Activated CD4-positive, alpha-beta T cell treated with anti-CD3 and anti-CD28 coated beads, Interleukin-2, amount 50 U/mL, for 24 hours (primary cell): ENCODE measurements at regions not wholly inside any gene's neighbourhood (a gene's known extent, or its start where the extent isn't known, plus 50 kb on each side); places are given as distances from the start of the nearest gene placed in this dataset.

Experiments used
- DNase-seq, 2 donors: peaks; one replicate each; pipeline ENCODE4 v3.0.0-alpha.2; 2020; ENCODE audit warnings: low read depth in 1 of 2, low spot score in 1 of 2

DNA sequence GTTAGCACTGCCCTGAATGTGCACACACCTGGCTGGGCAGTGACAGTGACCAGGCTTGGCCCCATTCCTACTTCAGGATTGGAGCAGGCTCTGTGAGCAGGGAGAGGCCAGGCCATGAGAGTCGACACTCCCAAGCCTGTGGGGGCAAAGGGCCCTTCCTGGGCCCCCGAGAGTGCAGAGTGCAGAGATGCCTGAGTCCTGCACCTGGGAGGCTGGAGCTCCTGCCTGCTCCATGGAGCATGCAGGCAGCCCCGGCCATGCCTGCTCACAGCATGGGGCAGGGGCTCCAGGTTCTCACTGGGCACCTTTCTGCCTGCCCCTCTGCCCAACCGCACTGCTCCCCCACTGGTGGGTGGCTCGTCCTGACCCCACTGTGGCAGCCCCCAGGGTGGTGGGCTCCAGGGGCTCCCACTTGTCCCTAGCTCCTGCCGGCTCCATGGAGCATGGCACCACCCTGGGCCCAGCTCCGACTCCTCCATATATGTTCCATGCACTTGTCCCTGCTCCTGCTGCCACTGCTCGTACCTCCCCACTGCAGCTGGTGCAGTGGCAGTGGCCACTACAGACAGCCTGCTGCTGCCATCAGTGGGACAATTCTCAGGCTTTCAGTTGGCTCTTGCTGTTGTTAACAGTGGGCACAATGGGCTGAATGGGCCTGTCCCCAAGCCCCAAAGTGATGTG is 282.0 kb downstream of the RPRM start:
- DNase-seq: no peak

DNA sequence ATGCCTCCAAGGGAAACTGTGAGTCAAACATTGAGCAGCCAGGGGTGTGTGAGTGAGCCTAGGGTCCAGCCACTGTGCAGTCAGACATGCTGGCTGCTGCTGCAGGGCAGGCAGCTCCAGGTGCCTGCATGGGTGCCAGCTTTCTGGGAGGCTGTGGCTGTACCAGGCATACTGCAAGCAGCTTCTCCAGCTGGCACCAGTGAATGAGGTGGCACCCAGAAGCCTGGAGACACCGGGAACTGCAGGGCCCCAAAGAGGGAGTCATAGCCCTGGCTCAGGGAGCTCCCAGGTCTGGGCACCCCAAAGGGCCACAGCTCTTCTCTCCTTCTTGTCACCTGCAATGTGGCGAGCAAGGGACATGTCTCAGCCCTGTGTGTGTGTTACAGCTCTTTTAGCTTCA is 283.2 kb downstream of the RPRM start:
- DNase-seq: no peak

DNA sequence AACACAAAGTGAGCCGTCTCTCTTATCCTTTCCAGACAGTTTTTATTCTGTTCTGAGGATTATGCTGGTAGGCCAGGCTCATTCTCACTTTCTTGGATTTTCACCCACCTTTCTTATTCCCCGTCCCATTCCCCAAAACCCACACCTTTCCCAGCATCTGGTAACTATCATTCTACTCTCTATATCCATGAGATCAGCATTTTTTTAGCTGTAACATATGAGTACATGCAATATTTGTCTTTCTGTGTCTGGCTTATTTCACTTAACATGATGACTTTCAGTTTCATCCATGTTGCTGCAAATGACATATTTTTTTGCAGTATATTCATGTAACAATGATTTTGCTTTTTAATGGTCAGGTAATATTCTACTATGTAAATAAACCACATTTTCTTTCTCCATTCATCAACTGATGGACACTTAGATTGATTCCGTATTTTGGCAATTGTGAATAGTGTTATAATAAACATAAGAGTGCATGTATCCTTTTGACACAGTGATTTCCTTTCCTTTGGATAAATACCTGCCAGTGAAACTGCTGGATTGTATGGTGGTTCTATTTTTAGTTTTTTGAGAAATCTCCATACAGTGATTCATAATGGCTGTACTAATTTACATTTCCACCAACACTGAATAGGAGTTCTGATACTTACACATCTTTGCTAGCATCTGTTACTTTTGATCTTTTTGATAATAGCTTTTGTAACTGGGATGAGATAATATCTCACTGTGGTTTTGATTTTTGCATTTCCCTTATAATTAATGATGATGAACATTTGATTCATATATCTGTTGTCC is 289.3 kb downstream of the RPRM start:
- DNase-seq: no peak

DNA sequence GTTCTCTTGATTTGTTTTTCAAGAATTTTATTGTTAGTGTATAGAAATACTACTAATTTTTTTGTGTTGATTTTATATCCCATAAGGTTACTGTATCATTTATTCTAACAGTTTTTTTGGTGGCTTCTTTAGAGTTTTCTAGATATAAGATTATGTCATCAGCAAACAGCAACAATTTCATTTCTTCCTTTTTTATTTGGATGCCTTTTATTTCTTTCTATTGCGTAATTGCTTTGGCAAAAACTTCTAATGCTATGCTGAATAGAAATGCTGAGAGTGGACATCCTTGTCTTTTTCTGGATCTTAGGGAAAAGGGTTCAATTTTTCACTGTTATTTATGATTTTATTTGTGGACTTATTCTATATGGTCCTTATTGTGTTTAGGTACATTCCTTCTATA is 298.8 kb downstream of the RPRM start:
- DNase-seq: no peak

DNA sequence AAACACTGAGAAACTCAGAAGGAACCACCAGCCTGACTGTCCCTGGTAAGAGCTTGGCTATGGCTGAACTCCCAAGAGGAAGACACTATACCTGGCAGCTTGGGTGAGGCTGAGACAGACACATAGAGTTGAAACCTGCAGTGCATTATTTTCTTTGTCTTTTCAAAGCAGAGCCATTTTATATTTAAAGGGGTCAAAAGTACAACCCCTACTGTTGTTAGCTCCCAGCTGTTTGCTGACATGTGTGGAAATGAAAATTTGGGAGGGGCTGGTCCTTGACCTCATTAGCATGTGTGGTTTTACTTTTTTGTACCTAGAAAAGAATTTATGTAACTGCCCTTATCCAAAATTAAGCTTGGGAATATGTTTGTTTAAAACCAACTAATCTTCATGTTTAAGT is 309.0 kb downstream of the RPRM start:
- DNase-seq: no peak

DNA sequence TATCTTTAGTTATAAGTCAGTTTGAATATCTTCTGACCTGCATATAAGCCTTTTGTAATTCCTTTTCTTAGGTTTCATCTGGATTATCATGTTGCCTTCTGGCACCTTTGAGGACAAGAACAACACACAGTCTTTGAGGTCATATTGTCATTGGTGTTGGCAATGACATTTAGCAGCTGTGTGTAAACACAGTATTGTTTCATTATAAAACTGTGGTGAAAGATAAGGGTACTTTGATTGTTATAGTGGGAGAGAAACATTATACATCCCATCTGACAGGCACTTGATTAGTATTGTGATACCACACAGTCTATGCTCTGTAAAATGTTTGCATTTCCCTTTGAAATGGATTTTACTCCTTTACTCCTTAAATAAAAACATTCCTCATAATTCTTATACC is 313.5 kb downstream of the RPRM start:
- no peak for DNase-seq

DNA sequence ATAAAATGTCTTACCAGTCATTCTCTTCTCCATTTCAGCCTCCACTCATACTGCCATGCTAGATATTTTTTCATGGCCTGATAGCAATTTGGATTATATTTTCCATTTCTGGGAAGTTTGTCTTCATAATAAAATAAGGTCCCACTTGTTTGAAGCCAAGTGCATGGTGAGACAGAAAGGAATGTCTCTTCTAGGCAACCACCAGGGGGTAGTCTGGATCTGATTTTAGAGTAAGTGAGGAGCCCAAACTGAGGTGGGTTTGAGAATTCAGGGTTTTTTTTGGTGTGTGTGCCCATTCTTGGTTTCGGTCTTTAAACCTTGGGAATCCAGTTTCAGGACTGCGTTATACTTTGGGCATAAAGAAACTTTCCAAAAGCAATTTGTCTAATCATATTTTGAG is 315.5 kb downstream of the RPRM start:
- DNase-seq: no peak

DNA sequence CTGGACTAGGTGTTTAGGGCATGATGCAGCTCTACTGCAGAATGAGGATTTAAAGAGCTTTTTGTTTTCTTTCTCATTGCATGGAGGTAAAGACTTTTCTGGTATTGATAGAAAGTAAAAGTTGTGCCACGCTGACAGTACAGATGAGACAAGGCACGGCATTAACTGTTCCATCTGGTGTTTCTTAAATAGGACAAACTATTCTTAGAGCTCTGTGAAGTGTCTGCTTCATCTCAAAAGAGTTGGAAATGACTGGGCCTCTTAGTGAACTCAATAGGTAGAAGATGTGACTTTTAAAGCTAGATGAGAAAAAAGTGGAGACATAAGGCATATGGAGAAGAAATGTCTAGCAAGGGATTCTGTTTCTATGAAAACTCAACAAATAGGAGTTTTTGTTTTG is 321.8 kb downstream of the RPRM start:
- no peak for DNase-seq

DNA sequence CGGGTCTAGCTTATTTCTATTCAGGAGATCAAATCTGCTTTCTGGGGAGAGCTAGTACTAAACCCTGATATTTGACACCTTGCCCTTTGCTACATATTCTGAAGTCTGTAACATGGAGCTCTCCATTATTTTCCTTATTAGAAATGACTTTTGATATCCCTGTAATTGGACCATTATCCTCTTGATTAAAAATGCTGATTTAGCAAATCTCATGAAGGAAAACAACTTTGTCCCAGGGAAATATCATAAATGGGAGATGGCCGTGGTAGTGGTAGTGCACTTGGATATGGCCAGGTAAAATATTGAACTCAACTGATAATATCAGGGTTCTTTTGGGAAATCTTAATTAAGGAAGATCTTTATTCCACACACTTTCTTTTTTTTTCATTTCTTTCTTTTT is 326.5 kb downstream of the RPRM start:
- DNase-seq: no peak

DNA sequence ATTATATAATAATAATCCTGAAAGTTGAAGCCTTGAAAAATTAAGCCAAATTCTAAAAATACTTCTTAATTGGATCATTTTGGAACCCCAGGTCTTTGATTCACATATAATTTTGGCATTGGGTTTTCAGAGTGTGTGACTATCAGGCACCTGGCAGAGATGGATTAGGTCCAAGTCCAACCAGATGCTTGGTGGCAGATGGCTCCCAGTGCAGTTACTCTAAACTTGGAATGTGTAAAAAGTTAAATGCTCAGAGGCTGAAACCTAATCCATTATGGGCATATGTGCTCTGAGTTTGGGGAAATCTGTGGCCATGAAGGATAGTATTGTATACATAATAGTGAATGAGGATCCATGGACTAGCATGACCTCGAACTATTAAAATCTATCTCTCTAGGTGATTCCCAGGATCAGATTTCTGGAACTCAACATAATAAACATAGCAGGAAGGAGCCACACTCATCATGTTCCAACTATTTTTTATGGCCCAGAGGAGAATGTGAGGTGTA is 333.0 kb downstream of the RPRM start:
- no peak for DNase-seq

DNA sequence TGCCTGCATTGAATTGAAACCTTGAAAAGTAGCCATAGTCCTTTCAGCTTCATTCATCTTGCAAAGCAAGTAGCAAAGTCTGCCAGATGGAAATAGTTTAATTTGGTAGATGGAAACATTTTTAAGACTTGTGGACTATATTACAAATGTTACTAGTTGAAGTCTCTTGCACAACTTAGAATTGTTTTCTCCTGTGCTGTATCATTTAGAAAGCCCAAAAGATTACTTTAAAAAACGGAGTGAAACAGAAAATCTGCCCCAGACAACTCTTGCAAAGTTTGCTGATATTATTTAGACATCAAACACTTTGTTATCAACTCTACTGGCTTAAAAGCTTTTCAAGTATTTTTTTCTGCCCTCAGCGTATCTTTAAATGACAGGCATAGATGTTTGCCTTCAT is 335.0 kb downstream of the RPRM start:
- no peak for DNase-seq

DNA sequence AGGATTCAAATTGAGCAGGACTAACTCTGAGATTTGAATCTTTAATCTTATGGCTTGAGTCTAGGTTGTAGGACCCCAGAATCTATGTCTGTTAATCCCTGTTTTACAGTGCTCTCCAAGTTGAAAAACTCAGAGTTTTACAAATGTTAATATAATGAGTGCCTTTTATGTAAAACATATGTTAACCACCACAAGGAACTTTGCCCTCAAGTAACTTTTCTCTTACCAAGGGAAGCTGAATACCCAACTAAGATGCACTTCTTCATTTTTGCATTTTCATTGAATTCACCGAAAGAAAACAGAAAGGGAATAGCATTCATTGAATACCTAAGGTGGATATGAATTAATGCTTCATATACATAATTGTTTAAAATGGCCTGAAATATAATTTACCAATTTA is 338.1 kb downstream of the RPRM start:
- DNase-seq: no peak

DNA sequence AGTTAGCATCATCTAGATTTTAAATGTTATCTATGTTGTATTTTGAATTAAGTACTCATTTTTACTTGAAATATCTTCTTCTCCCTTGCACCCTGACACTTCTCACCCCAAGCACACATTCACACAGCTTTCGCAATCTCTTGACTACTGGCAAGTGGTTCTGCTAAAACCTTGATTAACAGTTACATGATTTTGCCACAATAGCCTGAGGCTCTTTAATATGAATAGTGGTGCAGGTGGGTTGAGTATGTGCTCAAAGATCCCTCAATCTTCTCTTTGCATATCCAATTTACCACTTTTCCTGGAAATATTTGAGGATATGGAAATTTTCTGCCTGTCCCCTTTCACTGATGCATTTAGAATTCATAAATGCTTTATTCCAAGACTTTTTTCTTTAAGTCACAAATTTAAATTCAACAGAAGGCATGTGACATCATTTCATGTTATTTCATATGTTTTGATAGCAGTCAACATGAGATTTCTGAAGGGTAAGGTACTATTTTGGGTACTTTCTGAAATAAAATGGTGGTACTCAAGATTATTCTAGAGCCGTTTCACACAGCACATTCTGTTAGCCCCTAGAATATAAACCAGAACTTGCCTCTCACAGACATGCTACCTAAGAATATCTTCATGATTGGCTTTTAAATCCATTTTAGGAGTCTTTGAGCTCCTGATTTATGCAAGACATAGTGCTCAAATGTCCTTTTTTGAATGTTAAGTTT is 339.7 kb downstream of the RPRM start:
- no peak for DNase-seq

DNA sequence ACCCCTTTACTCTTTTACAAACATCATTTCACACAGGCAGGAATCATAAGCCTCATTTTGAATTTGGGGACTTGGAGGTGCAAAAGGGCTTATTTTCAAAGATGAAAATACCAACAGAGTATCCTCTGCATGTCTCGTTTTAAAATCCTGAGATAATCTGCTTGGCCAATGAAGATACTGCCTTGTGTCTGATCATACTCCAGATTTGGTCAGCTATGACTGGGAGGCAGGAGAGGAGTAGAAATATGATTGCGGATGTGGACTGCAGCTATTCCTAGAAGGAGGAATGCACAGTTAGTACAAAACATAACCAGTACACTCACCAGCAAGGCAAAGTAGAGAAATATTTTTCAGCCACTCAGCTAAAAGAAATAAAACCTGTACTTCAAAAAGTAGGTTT is 342.3 kb downstream of the RPRM start:
- no peak for DNase-seq

DNA sequence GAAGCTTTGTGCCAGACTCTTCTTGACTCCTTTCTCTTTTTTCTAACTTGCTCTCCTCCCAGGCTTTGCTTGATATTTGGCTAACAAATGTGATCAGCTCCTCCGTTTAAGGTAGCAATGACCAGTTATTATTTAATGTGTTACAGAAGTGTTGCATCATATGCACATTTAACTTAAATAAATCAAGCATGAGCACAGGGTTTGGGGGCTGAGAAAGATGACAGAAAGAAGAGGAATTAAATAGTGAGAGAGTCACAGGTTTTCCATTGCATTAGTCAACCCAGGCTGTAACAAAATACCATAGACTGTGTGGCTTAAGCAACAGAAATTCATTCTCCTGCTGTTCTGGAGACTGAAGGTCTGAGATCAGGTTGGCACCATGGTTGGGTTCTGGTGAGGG is 343.8 kb downstream of the RPRM start:
- no peak for DNase-seq

DNA sequence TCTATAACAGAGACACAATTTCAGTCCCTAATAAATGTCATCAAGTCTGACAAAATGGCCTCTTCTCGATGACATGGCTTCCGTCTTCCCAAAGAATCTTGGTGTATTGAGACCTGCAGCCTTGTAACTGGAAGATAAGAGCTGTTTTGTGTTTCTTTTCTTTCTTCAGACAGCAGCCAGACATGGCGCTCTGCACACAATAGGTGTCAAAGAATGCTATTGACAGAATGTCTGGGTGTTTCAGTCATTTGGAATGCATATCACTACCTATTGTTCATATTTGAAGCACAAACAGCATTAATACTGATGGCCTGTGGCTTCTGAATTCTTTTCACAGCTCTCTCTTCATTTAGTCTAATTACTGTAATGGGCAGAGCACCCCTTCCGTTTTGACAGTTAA is 344.8 kb downstream of the RPRM start:
- no peak for DNase-seq

DNA sequence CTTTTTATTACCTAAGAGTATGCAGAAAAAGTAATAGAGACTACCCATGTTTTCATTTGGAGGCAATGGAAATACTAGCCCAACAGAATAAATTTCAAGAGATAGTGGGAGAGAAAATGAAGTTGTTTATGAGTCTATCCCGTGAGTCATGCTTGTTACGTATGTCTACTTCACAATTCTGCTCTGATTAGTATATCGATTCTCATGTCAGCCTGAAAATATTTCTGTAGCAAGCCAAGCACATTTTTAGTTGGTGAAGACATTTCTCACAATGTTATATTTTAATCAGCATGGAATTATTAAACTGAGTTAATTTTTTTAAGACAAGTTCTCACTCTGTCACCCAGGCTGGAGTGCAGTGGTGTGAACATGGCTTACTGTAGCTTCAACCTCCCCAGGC is 346.1 kb downstream of the RPRM start:
- DNase-seq: no peak

DNA sequence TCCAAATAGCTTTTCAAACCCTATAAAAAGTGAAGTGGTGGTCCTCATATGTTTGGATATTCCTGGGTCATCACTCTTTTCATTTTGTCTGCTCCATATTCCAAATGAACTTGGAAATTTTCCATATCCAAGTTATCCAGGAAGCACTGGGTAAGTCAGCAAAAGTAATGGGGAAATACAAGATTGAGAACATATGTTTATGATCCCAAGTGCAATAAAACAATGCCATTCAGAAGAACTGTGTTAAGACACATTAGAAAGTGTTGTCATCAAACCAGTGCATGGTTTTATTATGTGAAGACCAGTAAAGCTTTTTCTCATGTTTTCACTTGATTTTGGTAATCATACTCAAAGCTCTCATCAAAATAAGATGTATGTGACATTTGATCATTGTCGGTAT is 363.4 kb downstream of the RPRM start:
- no peak for DNase-seq

DNA sequence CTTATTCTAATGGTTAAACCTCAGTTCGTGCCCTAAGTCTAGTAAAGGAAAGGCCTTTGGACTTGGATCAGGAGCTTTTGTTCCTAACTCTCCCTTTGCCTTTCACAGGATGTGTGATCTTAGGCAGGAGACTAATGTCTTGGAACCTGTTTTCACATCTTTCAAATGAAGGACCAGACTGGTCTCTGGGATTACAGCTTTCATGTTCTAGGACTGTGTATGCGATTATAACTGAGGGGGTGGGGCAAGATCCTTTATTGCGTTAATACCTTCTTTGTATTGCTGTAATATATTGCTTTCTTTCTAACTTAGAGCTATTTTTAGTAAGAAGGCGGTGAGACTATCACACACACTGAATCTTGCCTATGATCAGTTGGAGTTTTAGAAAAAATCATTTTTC is 368.1 kb downstream of the RPRM start:
- DNase-seq: no peak

DNA sequence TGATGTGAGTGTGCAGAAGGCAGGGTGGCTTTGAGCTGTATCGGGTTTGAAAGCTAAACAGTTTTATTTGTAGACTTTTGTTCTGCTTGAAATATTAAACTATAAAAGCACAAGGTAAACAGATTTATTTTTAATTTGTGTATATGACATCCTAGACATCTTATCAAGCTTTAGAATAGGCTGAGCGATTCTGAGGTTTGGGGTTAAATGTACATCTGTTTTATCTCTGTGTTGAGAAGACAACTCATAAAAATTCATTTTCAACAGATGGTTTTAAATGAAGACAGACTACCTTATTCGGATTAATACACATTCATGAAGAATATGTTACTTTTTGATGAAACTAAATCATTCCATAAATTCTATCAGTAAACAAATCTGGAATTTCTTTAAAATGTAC is 368.8 kb downstream of the RPRM start:
- no peak for DNase-seq

DNA sequence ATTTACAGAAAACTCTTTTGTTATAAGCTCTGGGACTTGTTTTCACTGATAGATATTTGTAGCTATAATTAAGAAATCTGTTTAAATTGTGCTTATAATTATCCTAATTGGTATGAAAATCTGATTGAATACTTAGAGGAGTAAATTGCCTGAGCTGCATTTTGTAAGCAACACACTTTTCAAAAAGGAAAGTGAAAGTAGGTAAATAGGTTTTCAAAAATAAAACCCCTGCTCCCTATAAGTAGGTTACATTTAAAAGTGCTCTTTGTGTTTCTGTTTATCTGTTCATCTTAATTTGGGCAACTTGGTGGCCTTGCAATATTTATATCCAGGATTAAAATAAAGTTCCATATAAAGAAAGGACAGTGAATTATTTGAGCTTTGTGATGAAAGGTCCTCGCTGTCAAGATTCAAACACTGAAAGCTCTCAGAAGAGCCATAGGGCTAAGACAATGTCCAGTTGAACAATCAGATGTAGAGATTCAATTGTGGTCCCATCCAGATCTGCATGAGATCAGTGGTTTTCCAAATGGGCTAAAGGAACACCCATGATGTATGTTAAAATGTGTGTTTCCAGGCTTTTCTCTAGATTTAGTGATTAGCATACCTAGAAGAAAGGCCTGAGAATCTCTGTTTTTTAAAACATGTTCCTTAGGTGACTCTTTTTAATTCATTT is 371.6 kb downstream of the RPRM start:
- no peak for DNase-seq
